Panc1 (cell line): ENCODE measurements at regions not wholly inside any gene's neighbourhood (a gene's known extent, or its start where the extent isn't known, plus 50 kb on each side); places are given as distances from the start of the nearest gene placed in this dataset.

Source experiments
- CTCF ChIP-seq: fragments of 450-650 bp; IDR thresholded peaks from 2 replicates; pipeline ENCODE4 v1.5.1; 2017; ENCODE audit warnings: mild to moderate bottlenecking
- POLR2AphosphoS5 ChIP-seq: IDR thresholded peaks from 2 replicates; pipeline ENCODE4 v1.6.1; 2012; ENCODE audit warnings: mild to moderate bottlenecking, low read depth, low read length, moderate library complexity
- REST ChIP-seq, 2 experiments: IDR thresholded peaks; 2 replicates each; pipeline ENCODE4 v1.6.1; 2011 to 2012; ENCODE audit warnings: low read depth in 2 of 2, control low read depth in 1 of 2, low read length in 1 of 2, mild to moderate bottlenecking in 1 of 2, moderate library complexity in 1 of 2; ENCODE audit not compliant: insufficient read depth in 1 of 2
- SIN3A ChIP-seq: IDR thresholded peaks from 2 replicates; pipeline ENCODE4 v1.6.1; 2012; ENCODE audit warnings: low read depth, mild to moderate bottlenecking, low read length, moderate library complexity, borderline replicate concordance; ENCODE audit not compliant: insufficient read depth

- TF ChIP-seq CTCF (no peak), REST (IDR thresholded peaks at IDR 0.05; ENCODE audit: insufficient read depth in 1 of 2, low read depth in 2 of 2, low read length in 1 of 2) (no peak), POLR2AphosphoS5 (no peak), SIN3A (no peak)
These were observed 79.0 kb downstream of the TRIL start for GRCh38 chr7:28879105-28879504.
